NCI-H226 (cell line): ENCODE measurements at regions not wholly inside any gene's neighbourhood (a gene's known extent, or its start where the extent isn't known, plus 50 kb on each side); places are given as distances from the start of the nearest gene placed in this dataset.
A peak's percentile ranks its signal among the peaks of the same experiment; 100 is the strongest.

ENCODE experiments used
- DNase-seq: peaks from one replicate; pipeline ENCODE4 v3.0.0-alpha.2; 2015

DNA sequence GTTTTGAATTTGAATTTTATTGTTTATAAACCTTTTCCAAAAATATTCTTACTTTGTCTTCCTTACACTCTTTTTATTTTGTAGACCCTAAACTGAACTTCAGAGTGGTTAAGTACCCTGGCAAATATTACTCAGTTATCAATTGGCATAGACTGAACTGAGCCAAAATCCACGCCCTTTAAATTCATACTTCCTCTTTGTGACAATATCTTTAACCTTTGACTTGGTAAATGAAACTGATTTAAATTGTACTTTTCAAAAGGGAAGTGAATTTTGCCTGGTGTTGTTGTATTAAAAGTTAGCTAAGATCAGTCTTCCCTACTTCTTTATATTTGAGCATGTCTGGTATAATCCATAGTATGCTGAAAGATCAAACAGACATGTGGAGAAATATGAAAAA is 184.3 kb upstream of the USP15 start:
- no peak for DNase-seq

DNA sequence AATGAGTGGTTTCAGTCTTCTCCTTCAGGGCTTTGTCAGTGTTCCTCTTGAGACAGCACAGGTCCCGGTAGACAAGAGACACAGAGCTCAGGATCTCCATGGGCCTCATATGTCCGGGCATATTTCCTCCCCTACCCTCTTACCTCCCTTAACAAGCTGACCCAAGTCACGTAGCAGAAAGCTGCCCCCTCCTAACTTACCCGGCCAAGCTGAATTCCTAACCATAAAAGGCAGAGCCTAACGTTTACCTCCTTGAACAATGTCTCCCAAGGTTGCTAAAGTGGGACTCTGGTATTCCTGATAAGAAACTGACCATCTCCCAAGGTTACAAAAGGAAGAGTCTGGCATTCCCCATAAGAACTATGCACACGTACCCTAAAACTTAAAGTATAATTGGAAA is 182.2 kb upstream of the USP15 start:
- DNase-seq = no peak

DNA sequence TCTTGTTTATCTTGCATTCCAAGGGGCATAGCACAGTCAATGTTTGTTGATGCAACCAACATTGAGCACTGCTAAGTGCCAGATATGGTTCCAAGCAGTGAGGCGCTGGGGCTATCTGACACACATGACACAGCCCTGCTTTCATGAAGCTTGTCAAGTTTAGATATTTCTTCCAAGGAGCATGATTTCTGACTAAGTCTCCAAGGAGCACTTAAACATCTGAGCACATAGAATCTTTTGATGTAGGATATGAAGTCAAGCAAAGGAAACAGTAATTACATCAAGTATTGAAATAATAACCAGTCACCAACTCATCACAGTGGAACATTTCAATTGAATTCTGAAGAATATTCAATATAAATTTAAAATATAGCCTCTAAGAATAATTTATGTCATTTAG is 177.8 kb upstream of the USP15 start:
- DNase-seq = no peak

DNA sequence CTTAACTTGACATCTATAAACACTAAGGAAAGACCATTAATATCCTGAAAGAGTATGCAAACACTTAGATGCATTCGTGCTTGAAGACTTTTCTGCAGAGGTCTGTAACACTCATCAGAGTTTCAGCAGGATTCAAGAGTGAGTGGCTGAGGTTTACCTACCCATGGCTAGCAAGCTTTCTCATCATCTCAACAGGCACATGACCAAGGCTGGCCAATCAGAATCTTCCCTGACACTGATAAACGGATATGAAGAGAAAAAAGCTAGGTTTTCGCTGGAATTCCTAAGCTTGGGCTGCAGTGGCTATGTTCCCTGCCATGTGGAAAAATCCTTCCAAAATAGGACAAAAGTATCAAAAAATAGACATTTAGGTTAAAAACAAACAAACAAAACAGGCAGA is 162.1 kb upstream of the USP15 start:
- DNase-seq = no peak

DNA sequence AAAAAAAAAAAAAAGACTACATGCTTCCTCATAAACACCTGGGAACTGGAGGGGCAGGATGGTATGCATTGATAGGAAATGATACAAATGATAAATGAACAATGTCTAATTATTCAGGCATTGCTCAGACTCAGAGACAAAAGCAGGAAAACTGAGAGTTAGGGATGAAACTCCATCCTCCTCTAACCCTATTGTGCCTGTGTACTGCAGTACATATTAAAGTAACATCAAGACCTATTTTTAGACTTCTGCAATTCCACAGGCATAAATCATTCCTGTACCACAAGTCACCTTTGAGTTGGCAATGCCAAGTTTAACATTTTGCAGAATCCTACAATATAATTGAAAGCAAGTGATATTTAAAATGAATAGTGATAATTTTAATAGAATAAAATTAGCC is 156.5 kb upstream of the USP15 start:
- DNase-seq = no peak

DNA sequence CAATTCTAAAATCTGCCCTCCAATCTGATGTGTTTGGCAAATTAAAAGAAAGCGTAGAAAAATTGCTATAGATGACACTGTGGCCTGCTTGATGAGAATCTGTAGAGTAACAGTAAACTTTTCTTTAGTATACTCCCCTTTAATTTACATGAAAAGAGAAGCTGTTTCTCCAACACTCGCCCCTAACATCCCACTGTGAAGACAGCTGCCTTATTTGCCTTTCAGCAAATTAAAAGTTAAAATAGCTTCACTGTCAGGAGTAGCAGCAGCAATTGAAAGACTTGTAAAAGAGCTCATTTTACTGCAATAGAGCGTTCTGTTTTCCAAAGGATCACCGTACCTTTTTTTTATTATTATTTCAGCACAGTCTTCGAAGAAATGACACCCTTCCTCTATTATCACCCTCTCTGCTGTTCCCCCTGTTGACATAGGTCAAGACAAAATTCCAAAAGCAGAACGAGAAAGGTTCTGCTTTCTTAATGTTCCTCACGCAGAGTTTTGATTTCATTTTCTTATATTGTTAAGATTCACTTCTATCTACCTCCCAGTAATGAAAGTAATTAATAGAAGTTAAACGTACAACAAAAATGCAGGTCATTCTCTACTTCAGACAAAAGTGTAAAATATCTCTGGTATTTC is 153.5 kb upstream of the USP15 start:
- no peak for DNase-seq

DNA sequence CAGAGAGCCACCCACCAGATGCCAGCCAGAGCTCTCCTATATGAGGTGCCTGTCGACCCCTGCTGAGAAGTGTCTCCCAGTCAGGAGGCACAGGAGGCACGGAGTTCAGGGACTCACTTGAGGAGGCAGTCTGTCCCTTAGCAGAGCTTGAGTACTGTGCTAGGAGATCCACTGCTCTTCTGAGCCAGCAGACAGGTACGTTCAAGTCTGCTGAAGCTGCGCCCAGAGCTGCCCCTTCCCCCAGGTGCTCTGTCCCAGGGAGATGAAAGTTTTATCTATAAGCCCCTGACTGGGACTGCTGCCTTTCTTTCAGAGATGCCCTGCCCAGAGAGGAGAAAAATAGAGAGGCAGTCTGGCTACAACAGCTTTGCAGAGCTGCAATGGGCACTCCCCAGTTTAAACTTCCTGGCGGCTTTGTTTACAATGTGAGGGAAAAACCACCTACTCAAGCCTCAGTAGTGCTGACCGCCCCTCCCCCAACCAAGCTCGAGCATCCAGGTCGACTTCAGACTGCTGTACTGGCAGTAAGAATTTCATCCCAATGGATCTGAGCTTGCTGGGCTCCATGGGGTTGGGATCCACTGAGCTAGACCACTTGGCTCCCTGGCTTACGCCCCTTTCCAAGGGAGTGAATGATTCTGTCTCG is 146.7 kb upstream of the USP15 start:
- no peak for DNase-seq

DNA sequence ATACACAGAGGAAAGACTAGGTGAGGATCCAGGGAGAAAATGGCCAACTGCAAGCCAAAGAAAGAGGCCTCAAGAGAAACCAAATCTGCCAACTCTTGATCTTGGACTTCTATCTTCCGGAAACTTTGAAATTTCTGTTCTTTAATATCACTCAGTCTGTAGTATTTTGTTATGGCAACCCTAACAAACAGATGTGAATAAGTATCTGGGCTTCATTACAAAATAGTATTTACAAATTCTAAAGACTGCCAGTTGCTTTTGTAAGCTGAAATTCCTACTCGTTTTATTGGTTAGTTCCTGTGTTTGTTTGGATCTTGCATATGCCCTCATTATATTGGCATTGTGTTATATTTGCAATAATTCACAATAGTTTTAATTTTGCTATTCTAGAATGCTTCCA is 143.2 kb upstream of the USP15 start:
- no peak for DNase-seq

DNA sequence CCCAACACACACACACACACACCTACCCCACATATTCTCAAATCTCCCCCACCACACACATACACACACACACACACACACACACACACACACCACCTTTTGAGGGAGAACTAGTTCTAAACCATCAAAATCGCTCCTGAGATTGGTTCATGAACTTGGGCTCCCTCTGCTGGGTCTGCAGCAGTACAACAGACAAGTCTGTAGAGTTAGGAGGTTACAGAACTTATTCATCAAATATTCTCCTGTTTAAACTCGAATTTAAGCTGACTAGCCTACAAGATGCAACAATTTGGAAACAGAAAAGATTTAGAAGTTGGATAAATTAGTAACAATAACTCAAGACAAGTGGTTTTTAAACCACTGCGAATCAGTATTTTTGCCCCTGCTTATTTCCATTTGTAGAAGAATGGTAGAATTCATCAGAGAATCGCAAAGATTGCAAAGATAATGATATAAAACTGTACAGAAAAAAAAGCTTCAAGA is 136.4 kb upstream of the USP15 start:
- DNase-seq = peak; percentile 29

DNA sequence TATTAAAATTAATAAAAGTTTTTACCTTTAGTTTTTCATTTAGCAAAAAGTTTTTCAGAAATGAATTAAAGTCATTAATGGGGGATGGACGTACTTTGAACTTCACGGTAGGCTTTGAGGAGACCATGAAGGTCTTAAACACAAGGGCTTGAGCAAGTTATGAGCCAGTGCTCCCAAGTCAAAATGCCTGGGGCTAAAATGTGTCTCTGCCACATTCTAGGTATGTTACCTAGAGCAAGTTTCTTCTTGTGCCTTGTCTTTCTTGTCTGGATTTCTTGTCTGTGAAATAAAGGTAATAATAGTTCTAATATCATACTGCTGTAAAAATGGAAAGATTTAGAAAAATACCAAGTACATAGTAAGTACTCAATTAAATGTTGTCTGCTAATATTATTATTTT is 132.7 kb upstream of the USP15 start:
- no peak for DNase-seq

DNA sequence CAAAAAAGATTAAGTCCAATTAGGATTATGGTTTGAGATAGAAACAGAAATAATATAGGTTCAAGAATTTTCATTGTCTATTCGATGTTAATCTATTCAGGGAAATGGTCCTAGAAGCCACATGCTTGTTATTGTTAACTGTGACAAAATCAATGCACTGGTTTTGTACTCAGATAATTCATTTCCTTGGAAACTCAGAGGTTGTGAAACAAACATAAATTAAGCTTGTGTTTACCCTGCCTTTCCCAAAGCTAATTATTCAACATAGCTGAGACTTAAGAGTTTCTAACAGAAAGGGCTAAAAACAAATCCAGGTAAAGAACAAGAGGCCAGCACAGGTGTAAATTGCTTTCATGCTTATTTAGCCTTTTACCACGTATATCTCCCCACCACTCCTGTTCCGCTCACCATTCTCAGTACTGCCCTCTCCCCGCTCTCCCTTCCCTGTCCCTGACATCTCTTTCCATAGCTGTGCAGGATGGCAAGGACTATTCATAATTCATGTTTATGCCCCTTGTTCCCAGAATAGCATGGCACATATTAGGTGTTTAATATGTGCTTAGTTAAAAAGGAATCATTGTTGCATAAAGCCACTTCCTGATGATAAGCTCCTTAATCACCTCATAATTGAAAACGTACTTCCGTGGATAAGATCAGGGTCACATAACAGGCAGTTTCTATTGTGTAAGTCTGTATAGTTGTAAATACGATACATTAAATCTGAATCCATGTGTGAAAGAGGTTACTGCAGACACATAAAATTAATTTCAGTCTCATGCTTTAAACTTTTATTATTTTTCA is 131.8 kb upstream of the USP15 start:
- no peak for DNase-seq

DNA sequence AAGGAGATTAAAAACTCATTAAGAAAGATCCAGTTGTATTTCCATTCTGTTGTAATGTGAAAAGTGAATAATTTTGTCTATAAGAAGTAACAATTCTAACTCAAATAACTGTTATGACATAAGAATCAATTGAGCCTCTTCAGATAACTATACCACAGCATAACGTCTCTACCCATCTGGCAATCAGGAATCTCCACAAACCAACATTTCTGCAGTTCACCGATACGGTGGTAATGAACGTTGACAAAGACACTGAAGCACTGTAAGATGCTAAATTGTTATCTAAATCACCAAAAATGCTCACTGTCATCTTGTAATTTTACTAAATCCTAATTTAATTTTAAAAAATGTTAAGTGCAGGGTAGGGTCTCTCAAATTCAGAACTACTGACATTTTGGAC is 130.9 kb upstream of the USP15 start:
- no peak for DNase-seq

DNA sequence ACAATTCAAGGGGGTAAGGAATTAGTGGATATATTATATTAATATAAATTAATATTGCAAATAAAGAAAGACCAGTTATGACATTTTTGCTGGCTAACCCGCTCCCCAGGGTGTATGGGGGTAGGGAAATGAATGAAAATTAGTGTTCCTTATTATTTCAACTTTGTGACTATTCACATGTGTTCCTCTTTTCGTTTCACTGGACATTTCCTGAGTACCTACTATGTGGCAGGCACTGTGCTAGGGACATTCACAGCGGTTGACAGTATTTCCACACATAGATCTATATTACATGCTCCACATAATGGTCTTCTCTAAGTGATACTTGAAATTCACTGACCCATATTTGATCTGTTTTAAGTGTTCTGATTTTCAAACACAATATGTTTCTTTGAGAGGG is 129.8 kb upstream of the USP15 start:
- no peak for DNase-seq

DNA sequence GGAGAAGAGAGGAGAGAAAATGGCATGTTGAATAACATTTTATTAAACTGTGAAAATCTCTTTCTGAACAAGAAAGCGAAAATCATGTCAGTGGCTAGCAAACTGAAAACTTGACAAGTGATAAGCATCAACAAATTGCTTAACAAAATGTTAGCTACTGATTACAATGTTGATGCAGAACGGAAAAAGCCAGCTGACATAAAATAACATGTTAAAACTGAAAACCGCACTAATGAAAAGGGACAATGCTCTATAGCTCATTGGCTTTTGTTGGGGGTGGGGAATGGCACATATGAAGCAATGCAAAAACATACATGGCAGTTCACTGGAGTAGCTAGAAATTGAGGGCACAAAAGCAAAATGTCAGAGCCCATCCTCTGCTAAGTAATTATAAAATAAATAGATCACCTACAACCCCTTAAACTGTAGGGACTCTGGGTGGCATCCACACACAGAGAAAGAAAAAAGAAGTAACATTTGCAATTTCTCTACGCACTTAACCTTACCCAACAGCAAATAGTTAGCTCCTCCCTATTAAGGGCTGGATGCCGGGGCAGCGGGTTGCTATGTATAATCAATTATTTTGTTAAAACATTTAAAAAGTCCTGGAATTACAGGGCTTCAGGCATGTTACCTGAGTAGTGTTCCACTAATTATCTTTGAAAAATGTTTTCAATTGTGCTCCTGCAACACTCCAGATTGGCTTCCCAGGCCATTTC is 129.2 kb upstream of the USP15 start:
- DNase-seq = no peak

DNA sequence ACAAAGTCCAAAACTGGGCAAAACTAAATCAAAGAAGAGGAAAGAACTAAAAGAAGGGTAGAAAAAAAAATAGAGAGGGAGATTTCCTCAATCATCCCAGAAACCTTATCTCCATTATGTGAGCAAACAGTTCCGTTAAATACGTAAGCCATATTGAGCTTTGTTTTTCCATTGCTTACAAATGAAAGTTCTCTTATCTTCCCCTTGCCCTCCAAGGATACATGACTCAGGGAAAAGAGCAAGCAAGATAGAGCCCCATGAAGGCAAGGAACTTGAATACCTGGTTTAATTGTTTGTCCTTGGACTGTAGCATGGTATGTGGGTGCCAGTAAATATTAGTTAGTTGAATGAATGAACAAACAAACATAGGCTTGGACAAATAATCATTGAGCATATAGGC is 126.8 kb upstream of the USP15 start:
- DNase-seq = no peak

DNA sequence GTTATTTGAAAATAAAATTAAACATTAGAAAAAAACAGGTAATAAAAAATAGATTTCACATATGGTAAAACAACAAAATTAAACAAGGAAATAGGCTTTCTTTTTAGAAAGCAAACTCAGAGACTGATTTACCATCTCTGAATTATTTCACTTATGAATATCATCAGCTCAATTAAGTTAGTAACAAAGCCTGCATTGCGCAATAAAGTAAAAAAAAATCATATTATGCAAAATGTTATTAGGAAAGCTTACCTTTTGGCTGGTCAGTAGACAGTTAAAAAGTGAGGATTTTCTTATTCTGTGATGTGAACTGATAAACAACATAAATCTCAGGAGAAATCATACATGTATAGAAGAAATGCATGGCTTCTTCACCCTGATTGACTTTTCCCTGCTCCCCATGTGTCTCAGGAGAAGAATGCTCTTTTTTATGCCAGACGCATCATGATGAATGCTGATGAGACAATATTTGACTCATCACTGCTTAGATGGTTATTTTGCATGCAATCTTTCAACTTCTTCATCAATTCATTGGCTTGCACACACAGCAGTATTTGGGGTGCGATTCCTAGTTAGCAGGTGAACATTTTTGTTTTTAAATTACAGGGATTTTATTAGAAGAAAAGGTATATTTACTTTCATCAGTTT is 124.5 kb upstream of the USP15 start:
- DNase-seq = no peak

DNA sequence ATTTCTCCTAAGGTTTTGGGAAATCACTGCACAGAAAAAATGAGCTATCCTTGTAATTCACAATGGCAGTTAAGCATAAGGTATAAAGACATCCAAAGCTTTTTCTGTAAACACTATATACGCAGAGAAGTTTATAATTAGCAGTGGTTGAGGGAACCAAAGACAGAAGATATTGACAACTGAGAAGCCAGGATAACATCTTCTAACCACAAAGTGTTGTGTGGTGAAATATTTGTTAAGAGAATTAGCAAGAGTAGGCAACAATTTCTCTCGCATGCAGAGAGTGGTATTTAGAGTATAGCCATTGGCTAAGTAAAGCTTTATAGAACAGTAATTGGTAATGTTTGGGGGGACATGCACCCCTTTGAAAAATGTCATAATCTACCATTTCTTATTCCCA is 123.7 kb upstream of the USP15 start:
- DNase-seq = no peak

DNA sequence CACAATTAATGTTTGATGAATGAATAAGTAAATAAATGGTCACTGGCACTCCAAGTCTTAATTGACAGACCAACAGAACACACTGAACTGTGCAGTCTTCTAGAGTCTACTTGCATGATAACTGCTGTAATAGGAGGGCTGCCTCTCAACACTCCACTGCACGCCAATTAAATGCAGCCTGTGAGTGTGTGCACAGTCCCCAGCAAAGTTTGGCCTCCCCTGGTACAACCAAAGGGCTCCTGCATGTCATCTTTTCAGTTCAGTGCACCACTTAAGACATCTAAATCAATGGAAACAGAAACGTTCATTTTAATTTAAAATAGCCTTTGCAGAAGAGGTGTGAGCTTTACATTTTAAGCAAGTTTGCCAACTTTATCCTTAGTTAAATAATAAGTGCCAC is 121.7 kb upstream of the USP15 start:
- DNase-seq = no peak

DNA sequence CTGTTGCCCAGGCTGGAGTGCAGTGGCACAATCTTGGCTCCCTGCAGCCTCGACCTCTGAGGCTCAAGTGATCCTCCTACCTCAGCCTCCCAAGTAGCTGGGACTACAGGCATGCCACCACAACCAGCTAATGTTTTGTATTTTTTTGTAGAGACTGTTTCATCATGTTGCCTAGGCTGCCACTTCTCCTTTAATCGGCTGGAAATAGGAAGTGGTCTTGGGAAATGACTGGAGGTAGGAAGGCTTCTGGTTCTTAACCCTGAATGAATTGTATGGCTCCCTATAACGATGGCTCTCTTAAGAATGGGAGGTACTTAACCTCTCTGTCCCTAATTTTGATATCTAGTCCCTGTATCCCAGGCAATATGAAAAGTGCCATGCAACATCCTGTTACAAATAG is 113.9 kb upstream of the USP15 start:
- DNase-seq = no peak

DNA sequence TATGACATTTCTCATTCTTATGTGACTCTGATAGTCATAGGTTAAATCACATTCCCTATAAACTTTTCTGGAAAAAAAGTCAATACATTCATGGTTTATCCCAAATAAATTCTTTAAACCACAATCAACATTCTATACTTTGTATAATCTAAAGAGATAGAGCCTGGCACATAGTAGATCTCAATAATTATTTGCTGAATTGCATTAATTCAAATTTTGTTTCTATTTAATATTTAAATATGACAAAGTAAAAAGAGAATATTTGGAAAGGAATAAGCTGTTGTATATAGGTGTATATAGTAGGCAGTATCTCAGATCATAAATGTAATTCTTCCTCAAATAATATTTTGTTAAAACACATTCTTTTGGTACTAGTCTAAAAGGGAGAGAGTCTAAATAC is 102.2 kb upstream of the USP15 start:
- no peak for DNase-seq

DNA sequence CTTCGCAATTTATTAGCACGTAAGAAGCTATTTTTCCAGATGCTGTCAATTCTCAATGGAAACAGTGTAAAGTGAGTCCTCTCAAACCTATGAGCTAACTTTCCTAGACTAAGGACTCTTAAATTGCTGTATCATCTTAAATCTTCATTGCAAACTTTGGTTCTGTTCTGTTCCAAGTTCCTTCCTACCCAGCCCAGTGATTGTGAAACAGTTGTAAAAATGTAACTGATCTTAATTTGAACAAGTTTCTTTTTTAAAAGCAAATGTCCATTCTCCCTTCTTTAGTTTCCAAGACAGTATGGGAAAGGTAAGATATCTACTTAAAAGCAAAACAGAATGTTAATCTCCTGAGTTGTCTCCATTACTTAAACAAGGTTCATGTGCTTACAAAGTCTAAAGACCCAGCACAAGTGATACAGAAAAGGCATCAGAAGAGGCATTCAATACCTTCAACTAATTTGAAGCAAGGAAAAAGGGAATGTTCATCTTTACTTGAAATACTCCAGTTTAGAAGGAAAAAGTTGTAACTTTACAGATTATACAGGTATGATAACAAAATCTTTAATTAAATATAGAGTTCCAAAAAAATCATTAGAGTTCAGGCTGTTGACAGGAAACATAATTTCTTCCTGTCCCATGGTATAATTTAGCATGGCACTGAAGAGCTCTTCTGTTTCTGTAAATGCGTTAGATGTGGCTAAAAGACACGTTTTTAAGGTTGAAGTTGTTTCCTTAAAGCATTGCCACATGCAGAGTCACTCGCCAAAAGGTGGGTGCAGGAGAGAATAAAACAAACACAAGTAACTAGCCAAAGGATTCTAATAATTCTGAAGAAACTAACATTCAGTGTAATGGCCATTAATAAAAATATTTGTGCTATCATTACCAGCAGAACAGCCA is 101.5 kb upstream of the USP15 start:
- no peak for DNase-seq

DNA sequence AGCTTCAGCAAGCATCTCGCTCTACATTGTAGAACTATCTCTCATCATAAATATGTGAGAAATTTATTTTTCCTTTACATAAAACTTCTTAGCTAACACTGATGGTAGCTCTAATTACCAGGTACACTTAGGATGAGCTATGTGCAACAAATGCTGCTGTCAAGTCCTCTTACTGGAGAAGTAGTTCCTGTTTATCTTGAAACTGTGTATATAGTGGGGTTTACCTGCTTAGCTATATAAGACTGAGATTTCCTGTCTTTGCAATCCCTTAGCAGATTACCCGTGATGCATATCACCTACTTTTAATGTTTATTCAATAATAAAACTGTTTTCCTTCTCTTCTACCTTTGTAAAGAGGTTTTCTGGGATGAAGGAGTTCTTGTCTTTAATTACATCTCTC is 98.0 kb upstream of the USP15 start:
- DNase-seq = no peak
